KBM-7 (cell line): ENCODE measurements at regions not wholly inside any gene's neighbourhood (a gene's known extent, or its start where the extent isn't known, plus 50 kb on each side); places are given as distances from the start of the nearest gene placed in this dataset.
A peak's percentile ranks its signal among the peaks of the same experiment; 100 is the strongest.
"Not testable (repeated sequence)": the region's sequence is repeated elsewhere in the genome, so short reads cannot be mapped to it uniquely, and the experiment has no call there.

Source experiments
- DNase-seq: peaks from one replicate; pipeline ENCODE4 v3.0.0-alpha.2; 2015
- in situ Hi-C: fragments of 300-500 bp; cut with MboI; formaldehyde crosslinking; loops from 2 replicates; pipeline ENCODE4 v1.14.3; 2020; ENCODE audit warnings: low sequenced_read_pairs, low pct_unique_long_range_greater_than_20kb, mixed read lengths

- in situ Hi-C loops, DNase-seq: not testable (repeated sequence)
Observed at GRCh38 chr3:185306286-185306685, 52.4 kb upstream of the EHHADH start.

- DNase-seq: no peak
- in situ Hi-C loops: no loop called here
Observed at GRCh38 chr3:185306847-185307246, 53.0 kb upstream of the EHHADH start.

- DNase-seq: peak; percentile 88
- in situ Hi-C loops: no loop called here
Observed at GRCh38 chr3:185308126-185308754, 54.4 kb upstream of the EHHADH start.

GRCh38 chr3:185309302-185309701, 53.6 kb upstream of the MAP3K13 start:
- in situ Hi-C loops: no loop called here
- DNase-seq: no peak

GRCh38 chr3:185309795-185310194, 53.1 kb upstream of the MAP3K13 start:
- in situ Hi-C loops: no loop called here
- DNase-seq: no peak

GRCh38 chr3:185311991-185312390, 50.9 kb upstream of the MAP3K13 start:
- DNase-seq: no peak
- in situ Hi-C loops: no loop called here
